OCI-LY1 (cell line): ENCODE measurements at regions not wholly inside any gene's neighbourhood (a gene's known extent, or its start where the extent isn't known, plus 50 kb on each side); places are given as distances from the start of the nearest gene placed in this dataset.

Experiments
- H2AFZ ChIP-seq: fragments of 200-600 bp; sonication (generic), shearing (Covaris generic); 2 replicates; pipeline ENCODE4 v1.6.0; 2014; ENCODE audit warnings: antibody characterized with exemption, mild to moderate bottlenecking, low read length
- H3F3A ChIP-seq: fragments of 200-600 bp; sonication (generic), shearing (Covaris generic); 2 replicates; pipeline ENCODE4 v1.6.0; 2014; ENCODE audit warnings: mild to moderate bottlenecking, antibody characterized with exemption, low read length, moderate library complexity; ENCODE audit not compliant: insufficient read depth
- H3K27ac ChIP-seq: fragments of 200-600 bp; sonication (generic); 2 replicates; pipeline ENCODE4 v1.5.1; 2014; ENCODE audit warnings: low read length, mixed run types, mild to moderate bottlenecking, low read depth; ENCODE audit not compliant: poor library complexity, severe bottlenecking
- H3K27me3 ChIP-seq: fragments of 200-600 bp; sonication (generic); 2 replicates; pipeline ENCODE4 v1.6.0; 2014; ENCODE audit warnings: antibody characterized with exemption, mild to moderate bottlenecking, low read length, moderate library complexity; ENCODE audit not compliant: insufficient read depth
- H3K36me3 ChIP-seq: fragments of 200-600 bp; sonication (generic); 2 replicates; pipeline ENCODE4 v1.6.1; 2014; ENCODE audit warnings: mild to moderate bottlenecking, antibody characterized with exemption, low read length, moderate library complexity, mixed read lengths; ENCODE audit not compliant: insufficient read depth
- H3K4me1 ChIP-seq: fragments of 200-600 bp; sonication (generic); 2 replicates; pipeline ENCODE4 v1.5.1; 2014; ENCODE audit warnings: mild to moderate bottlenecking, low read length, moderate library complexity; ENCODE audit not compliant: insufficient read depth, severe bottlenecking
- H3K4me2 ChIP-seq: fragments of 200-600 bp; sonication (generic), shearing (Covaris generic); 2 replicates; pipeline ENCODE4 v1.6.1; 2014; ENCODE audit warnings: low read length
- H3K4me3 ChIP-seq: fragments of 200-600 bp; sonication (generic); 2 replicates; pipeline ENCODE4 v1.5.1; 2014; ENCODE audit warnings: low read length, low read depth, mild to moderate bottlenecking, mixed read lengths; ENCODE audit not compliant: poor library complexity, severe bottlenecking
- H3K79me2 ChIP-seq: fragments of 200-600 bp; shearing (Covaris generic); 2 replicates; pipeline ENCODE4 v1.6.1; 2016; ENCODE audit warnings: mixed run types, low read length, mixed read lengths; ENCODE audit not compliant: insufficient read depth
- H3K9ac ChIP-seq: fragments of 200-600 bp; sonication (generic), shearing (Covaris generic); 2 replicates; pipeline ENCODE4 v1.6.1; 2014; ENCODE audit warnings: mild to moderate bottlenecking, low read length, mixed read lengths
- H3K9me2 ChIP-seq: fragments of 200-600 bp; sonication (generic), shearing (Covaris generic); 2 replicates; pipeline ENCODE4 v1.6.1; 2014; ENCODE audit warnings: low read depth, mild to moderate bottlenecking, low read length, mixed read lengths
- H3K9me3 ChIP-seq: fragments of 200-600 bp; shearing (Covaris generic); 2 replicates; pipeline ENCODE4 v1.6.1; 2014; ENCODE audit warnings: low read length, mixed read lengths
- H4K20me1 ChIP-seq: fragments of 200-600 bp; sonication (generic), shearing (Covaris generic); 2 replicates; pipeline ENCODE4 v1.6.0; 2016; ENCODE audit warnings: mild to moderate bottlenecking, low read length; ENCODE audit not compliant: insufficient read depth
- EZH2 ChIP-seq: fragments of 200-600 bp; sonication (generic), shearing (Covaris generic); IDR thresholded peaks from 2 replicates; pipeline ENCODE4 v1.8.0; 2017; ENCODE audit warnings: borderline replicate concordance, mixed run types, mild to moderate bottlenecking, antibody characterized with exemption, low read length, moderate library complexity, mixed read lengths
- TF ChIP-seq, protein P1 (sequence below): fragments of 200-600 bp; sonication (generic), shearing (Covaris generic); IDR thresholded peaks from 2 replicates; pipeline ENCODE4 v1.5.1; 2017; ENCODE audit warnings: mild to moderate bottlenecking, antibody characterized with exemption, low read length, moderate library complexity, mixed read lengths

DNA sequence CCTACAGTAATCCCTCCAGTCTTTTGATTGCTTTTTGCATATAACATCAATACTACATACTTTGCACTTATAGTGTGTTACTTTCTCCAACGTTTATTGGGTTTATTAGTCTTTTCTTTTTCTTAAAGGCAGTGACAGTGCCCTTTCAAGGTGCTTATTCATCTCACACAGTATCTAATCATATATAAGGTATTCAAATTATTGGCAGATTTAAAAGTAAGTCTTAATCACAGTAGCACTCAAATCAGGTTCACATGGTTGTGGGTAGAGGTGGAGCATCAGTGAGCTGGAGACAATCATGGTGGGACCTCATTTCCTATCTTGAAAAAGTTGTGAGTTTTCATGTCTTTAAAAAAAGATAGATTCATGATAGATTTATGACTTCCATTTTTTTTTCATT lies 706.2 kb downstream of the GALC start:
- Histone ChIP-seq H3K79me2 (no peaks in the 10 kb centered on the region), H3K36me3 (no peaks in the 10 kb centered on the region), H3K9me3 (no peaks in the 10 kb centered on the region), H3K27me3 (no peaks in the 10 kb centered on the region), H3K9me2 (no peaks in the 10 kb centered on the region), H3K4me1 (no peaks in the 10 kb centered on the region), H3F3A (no peaks in the 10 kb centered on the region), H3K4me3 (no peak overlapping the region), H4K20me1 (no peaks in the 10 kb centered on the region), H2AFZ (no peak overlapping the region), H3K9ac (no peak overlapping the region), H3K27ac (no peak overlapping the region), H3K4me2 (no peak overlapping the region)
- TF ChIP-seq, protein P1, sequence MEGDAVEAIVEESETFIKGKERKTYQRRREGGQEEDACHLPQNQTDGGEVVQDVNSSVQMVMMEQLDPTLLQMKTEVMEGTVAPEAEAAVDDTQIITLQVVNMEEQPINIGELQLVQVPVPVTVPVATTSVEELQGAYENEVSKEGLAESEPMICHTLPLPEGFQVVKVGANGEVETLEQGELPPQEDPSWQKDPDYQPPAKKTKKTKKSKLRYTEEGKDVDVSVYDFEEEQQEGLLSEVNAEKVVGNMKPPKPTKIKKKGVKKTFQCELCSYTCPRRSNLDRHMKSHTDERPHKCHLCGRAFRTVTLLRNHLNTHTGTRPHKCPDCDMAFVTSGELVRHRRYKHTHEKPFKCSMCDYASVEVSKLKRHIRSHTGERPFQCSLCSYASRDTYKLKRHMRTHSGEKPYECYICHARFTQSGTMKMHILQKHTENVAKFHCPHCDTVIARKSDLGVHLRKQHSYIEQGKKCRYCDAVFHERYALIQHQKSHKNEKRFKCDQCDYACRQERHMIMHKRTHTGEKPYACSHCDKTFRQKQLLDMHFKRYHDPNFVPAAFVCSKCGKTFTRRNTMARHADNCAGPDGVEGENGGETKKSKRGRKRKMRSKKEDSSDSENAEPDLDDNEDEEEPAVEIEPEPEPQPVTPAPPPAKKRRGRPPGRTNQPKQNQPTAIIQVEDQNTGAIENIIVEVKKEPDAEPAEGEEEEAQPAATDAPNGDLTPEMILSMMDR, result no peak
- TF ChIP-seq EZH2, result no peak

DNA sequence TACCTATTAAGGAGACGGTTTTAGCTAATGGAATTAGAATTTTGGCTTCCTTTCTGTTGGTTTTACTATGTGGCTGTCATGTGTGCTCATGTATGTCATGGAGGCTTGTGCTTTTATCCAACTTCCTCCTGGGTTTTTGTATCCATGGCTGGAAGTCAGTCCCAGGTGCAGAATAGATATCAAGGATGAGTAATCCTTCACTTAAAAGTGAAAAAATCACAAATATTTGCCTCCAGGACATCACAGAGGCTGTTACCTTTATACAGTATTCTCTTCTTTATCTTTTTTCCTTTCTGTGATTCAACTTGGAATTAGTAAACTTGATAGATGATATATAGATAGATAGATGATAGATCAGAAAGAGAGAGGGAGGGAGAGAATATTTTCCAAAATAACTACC lies 706.8 kb downstream of the GALC start:
- TF ChIP-seq, protein P1, result no peak
- no peak for TF ChIP-seq EZH2

DNA sequence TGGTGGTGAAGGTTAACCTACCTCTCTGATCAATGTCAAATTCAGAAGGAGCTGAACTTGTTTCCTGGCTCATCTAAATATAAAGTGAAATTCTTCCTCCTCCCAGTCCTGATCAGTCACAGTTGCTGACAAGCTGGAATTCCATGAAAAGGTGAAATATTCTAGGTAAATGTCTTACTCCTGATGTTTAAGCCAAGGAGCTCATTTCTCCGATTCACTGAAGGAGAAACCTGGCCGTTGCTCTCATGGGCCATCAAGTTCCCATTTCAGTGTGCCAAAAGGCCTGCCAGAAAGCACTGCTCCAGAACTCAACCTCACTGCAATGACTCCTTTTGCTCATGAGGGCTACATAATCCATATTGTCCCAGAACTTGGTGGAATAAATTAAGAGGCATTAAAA lies 707.5 kb downstream of the GALC start:
- no peak overlapping the region for H3K4me2 ChIP-seq
- no peaks in the 10 kb centered on the region for H3K36me3 ChIP-seq
- no peak overlapping the region for H3K4me3 ChIP-seq
- H3K27ac ChIP-seq, result no peak overlapping the region
- H3K4me1 ChIP-seq, result no peaks in the 10 kb centered on the region
- no peak overlapping the region for H2AFZ ChIP-seq
- no peaks in the 10 kb centered on the region for H3K27me3 ChIP-seq
- no peaks in the 10 kb centered on the region for H3K9me3 ChIP-seq
- no peaks in the 10 kb centered on the region for H3F3A ChIP-seq
- no peak overlapping the region for H3K9ac ChIP-seq
- no peaks in the 10 kb centered on the region for H3K79me2 ChIP-seq
- no peak for TF ChIP-seq EZH2
- H4K20me1 ChIP-seq, result no peaks in the 10 kb centered on the region
- no peaks in the 10 kb centered on the region for H3K9me2 ChIP-seq

More for the DNA sequence above, 706.8 kb downstream of the GALC start:
- Histone ChIP-seq H3K27ac (no peak overlapping the region), H3K9me3 (no peaks in the 10 kb centered on the region), H3K27me3 (no peaks in the 10 kb centered on the region), H3K4me1 (no peaks in the 10 kb centered on the region), H3K36me3 (no peaks in the 10 kb centered on the region), H3K9me2 (no peaks in the 10 kb centered on the region), H3F3A (no peaks in the 10 kb centered on the region), H3K4me2 (no peak overlapping the region), H3K79me2 (no peaks in the 10 kb centered on the region), H3K4me3 (no peak overlapping the region), H2AFZ (no peak overlapping the region), H3K9ac (no peak overlapping the region), H4K20me1 (no peaks in the 10 kb centered on the region)

DNA sequence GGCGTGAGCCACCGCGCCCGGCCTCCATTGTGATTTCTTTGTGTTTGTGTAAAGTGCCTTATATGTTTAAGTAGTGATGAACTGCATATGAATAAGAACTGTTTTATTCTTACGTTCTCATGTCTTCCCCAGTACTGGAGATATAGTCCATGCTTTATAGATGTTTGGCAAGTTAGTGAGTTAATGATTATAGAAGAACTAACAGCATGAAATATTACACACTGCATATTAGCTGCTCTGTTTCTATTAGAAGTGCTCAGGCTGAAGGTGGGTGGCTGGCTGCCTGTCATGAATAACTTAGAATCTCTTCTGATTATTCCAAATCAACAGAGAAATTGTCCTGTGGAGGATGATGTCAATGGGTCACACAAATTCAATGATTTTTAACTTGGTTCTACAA lies 709.4 kb downstream of the GALC start:
- Histone ChIP-seq H3F3A (no peaks in the 10 kb centered on the region), H3K9ac (no peak overlapping the region), H3K9me2 (no peaks in the 10 kb centered on the region), H3K27ac (no peak overlapping the region), H3K4me3 (no peak overlapping the region), H3K36me3 (no peaks in the 10 kb centered on the region), H3K9me3 (no peaks in the 10 kb centered on the region), H4K20me1 (no peaks in the 10 kb centered on the region), H3K4me1 (no peaks in the 10 kb centered on the region), H2AFZ (no peak overlapping the region), H3K4me2 (no peak overlapping the region), H3K79me2 (no peaks in the 10 kb centered on the region), H3K27me3 (no peaks in the 10 kb centered on the region)
- TF ChIP-seq EZH2, result no peak
- TF ChIP-seq, protein P1, result no peak
